GM12874 (cell line): ENCODE measurements at regions not wholly inside any gene's neighbourhood (a gene's known extent, or its start where the extent isn't known, plus 50 kb on each side); places are given as distances from the start of the nearest gene placed in this dataset.

Experiments
- TF ChIP-seq, protein P1 (sequence below): IDR thresholded peaks from 2 replicates; pipeline ENCODE4 v1.5.1; 2011; ENCODE audit warnings: low read depth, mild to moderate bottlenecking, control low read depth, low read length, moderate library complexity; ENCODE audit not compliant: insufficient read depth

DNA sequence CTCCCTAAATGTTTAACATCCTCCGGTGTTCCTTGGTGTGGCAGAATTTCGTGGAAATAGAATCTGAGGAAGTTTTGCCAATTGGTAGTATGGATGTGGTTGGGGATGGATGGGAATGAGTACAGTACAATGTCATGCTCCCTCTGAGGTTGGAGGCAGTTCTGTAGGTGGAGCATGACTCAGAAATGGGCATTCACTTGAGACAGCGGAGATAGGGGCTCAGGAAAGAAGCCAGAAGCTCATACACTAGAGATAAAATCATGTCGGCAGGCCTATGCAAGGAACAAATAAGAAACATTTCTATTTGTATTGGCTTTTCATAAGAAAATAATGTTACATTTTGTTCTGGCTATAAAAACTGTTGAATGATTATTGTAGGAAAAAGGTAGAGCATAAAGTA lies 196.0 kb downstream of the URB2 start:
- TF ChIP-seq, protein P1, sequence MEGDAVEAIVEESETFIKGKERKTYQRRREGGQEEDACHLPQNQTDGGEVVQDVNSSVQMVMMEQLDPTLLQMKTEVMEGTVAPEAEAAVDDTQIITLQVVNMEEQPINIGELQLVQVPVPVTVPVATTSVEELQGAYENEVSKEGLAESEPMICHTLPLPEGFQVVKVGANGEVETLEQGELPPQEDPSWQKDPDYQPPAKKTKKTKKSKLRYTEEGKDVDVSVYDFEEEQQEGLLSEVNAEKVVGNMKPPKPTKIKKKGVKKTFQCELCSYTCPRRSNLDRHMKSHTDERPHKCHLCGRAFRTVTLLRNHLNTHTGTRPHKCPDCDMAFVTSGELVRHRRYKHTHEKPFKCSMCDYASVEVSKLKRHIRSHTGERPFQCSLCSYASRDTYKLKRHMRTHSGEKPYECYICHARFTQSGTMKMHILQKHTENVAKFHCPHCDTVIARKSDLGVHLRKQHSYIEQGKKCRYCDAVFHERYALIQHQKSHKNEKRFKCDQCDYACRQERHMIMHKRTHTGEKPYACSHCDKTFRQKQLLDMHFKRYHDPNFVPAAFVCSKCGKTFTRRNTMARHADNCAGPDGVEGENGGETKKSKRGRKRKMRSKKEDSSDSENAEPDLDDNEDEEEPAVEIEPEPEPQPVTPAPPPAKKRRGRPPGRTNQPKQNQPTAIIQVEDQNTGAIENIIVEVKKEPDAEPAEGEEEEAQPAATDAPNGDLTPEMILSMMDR, result no peak

- TF ChIP-seq, protein P1, result no peak
These were observed 199.0 kb downstream of the URB2 start for GRCh38 chr1:229825042-229825441.

GRCh38 chr1:229828461-229828860 lies 202.4 kb downstream of the URB2 start:
- TF ChIP-seq, protein P1, result no peak

DNA sequence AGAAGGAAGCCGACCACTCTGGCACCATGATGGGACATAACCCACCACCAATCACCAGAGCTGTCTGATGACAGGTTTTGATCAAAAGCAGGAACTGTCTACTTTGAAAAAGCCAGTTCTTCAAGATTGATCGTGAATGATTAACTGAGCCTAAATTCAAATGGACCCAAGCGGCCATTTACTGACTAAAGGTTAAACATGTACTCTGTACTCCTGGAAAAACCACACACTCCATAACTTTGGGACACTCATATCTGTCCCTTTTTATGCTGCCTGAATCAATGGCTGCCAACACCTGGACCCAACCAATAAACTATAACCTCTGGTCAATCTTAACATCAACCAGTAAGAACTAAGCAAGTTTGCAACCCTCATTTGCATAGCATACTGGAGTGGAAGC lies 206.6 kb downstream of the URB2 start:
- TF ChIP-seq, protein P1, result no peak

DNA sequence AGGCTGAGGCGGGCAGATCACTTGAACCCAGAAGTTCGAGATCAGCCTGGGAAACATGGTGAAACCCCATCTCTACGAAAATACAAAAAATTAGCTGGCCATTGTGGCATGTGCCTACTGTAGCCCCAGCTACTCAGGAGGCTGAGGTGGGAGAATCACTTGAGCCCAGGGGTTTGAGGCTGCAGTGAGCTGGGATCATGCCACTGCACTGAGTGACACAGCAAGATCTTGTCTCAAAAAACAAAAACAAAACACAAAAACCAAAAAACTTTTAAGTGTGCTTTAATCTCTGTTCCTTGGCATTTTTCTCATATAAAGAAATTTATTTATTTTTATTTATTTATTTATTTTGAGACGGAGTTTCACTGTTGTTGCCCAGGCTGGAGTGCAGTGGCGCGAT lies 208.2 kb downstream of the URB2 start:
- TF ChIP-seq, protein P1, result no peak

- TF ChIP-seq, protein P1, result no peak
These were observed 209.2 kb downstream of the URB2 start for GRCh38 chr1:229835226-229835625.

DNA sequence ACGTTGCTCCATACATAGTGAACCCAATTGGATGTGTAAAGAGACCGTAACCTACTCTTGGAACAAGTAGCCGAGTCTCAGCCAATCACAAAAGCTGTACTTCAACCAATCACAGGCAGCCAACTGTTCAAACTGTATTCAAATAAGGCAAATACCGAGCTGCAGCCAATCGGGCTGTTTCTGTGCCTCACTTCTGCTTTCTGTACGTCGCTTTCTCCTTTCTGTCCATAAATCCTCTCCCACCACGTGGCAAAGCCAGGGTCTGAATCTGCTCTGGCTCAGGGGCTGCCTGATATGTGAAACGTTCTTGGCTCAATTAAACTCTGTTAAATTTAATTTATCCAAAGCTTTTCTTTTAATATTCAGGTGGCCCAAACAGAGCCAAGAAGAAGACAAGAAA lies 210.3 kb downstream of the URB2 start:
- TF ChIP-seq, protein P1, result no peak

DNA sequence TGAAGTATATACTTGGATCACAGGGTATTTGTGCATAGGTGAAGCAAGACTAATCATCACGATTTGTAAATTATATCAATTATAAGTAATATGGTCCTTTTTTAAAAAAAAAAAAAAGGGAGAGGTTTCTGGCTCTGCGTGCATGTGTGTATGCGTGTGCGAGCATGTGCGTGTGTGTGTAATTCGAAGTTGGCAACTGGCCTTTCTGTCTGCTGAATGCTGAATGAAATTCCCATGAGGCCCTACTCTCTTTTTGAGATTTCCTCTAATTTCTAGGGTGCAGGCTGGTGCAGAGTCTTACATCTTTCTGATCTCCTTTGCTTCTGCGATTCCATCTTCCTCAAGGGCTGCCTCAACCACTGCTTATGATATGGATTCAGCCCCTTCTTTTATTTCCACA lies 212.2 kb downstream of the URB2 start:
- TF ChIP-seq, protein P1, result no peak
